Fibroblast of lung (primary cell): ENCODE measurements at regions not wholly inside any gene's neighbourhood (a gene's known extent, or its start where the extent isn't known, plus 50 kb on each side); places are given as distances from the start of the nearest gene placed in this dataset.
A peak's percentile ranks its signal among the peaks of the same experiment; 100 is the strongest.

Experiments used
- DNase-seq, 2 donors: peaks; one replicate each; pipeline versions ENCODE4 v3.0.0 to v3.0.0-alpha.2; 2010; ENCODE audit warnings: low read depth in 2 of 2
- H2AFZ ChIP-seq: 2 replicates; pipeline ENCODE4 v1.5.1; 2012; ENCODE audit warnings: low read length, control low read depth, inconsistent platforms
- H3K27ac ChIP-seq: 2 replicates; pipeline ENCODE4 v1.5.1; 2011; ENCODE audit warnings: low read length, control low read depth; ENCODE audit not compliant: insufficient read depth
- H3K27me3 ChIP-seq: 2 replicates; pipeline ENCODE4 v1.5.1; 2011; ENCODE audit warnings: mild to moderate bottlenecking, low read length; ENCODE audit not compliant: control insufficient read depth, insufficient read depth
- H3K36me3 ChIP-seq: 2 replicates; pipeline ENCODE4 v1.5.1; 2011; ENCODE audit warnings: low read length; ENCODE audit not compliant: control insufficient read depth, insufficient read depth
- H3K4me1 ChIP-seq: 2 replicates; pipeline ENCODE4 v1.5.1; 2011; ENCODE audit warnings: low read length; ENCODE audit not compliant: control insufficient read depth, insufficient read depth; ENCODE audit errors: extremely low read depth
- H3K4me2 ChIP-seq: 2 replicates; pipeline ENCODE4 v1.5.1; 2011; ENCODE audit warnings: low read length, control low read depth; ENCODE audit not compliant: insufficient read depth; ENCODE audit errors: extremely low read depth
- H3K4me3 ChIP-seq, 4 experiments: fragments of 200-600 bp in 1 of 4; sonication (generic) in 1 of 4; replicated peaks in 1 of 4; 2 replicates each; pipeline ENCODE4 v1.5.1; 2011 to 2016; ENCODE audit warnings: low read length in 4 of 4, low read depth in 3 of 4, mild to moderate bottlenecking in 3 of 4, control low read depth in 2 of 4, inconsistent platforms in 1 of 4, mixed read lengths in 1 of 4; ENCODE audit not compliant: insufficient read depth in 1 of 4; ENCODE audit errors: control extremely low read depth in 1 of 4
- H3K79me2 ChIP-seq: 2 replicates; pipeline ENCODE4 v1.5.1; 2012; ENCODE audit warnings: mild to moderate bottlenecking, low read length, inconsistent platforms; ENCODE audit not compliant: control insufficient read depth, insufficient read depth
- H3K9ac ChIP-seq: 2 replicates; pipeline ENCODE4 v1.5.1; 2011; ENCODE audit warnings: mild to moderate bottlenecking, low read length, control low read depth; ENCODE audit not compliant: insufficient read depth
- H3K9me3 ChIP-seq: 2 replicates; pipeline ENCODE4 v1.5.1; 2012; ENCODE audit warnings: low read depth, low read length; ENCODE audit not compliant: control insufficient read depth, insufficient read depth
- H4K20me1 ChIP-seq: 2 replicates; pipeline ENCODE4 v1.5.1; 2011; ENCODE audit warnings: low read length; ENCODE audit not compliant: control insufficient read depth, insufficient read depth; ENCODE audit errors: extremely low read depth
- EZH2 ChIP-seq: IDR thresholded peaks from 2 replicates; pipeline ENCODE4 v1.5.1; 2012; ENCODE audit warnings: low read length, control low read depth, mild to moderate bottlenecking; ENCODE audit errors: missing control alignments
- TF ChIP-seq, protein P1 (sequence below), 2 donors: IDR thresholded peaks in 1 of 2; conservative IDR thresholded peaks in 1 of 2; 1 replicate in 1 of 2; 2 replicates in 1 of 2; pipeline ENCODE4 v1.5.1; 2011 to 2012; ENCODE audit warnings: low read length in 2 of 2, control low read depth in 1 of 2, inconsistent platforms in 1 of 2, low read depth in 1 of 2, mild to moderate bottlenecking in 1 of 2

DNA sequence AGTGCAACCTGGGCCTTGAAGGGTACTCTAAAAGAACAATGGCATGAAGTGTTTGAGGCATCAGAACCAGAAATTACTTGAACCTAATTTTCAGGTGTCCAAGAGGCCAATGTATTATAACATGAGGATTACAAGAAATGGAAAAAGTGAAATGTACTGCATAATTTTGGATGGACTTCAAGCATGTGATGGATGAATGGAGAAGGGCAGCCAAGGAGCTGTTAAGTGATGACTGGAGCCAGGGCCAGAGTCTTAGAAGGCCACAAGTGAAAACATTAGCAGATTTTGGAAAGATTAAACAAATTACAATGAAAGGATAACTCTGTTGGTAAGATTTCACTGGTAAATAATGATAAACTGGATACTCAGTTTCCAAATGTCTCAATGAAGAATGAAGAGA is 738.2 kb downstream of the CD109 start:
- no peak for TF ChIP-seq EZH2
- TF ChIP-seq, protein P1, sequence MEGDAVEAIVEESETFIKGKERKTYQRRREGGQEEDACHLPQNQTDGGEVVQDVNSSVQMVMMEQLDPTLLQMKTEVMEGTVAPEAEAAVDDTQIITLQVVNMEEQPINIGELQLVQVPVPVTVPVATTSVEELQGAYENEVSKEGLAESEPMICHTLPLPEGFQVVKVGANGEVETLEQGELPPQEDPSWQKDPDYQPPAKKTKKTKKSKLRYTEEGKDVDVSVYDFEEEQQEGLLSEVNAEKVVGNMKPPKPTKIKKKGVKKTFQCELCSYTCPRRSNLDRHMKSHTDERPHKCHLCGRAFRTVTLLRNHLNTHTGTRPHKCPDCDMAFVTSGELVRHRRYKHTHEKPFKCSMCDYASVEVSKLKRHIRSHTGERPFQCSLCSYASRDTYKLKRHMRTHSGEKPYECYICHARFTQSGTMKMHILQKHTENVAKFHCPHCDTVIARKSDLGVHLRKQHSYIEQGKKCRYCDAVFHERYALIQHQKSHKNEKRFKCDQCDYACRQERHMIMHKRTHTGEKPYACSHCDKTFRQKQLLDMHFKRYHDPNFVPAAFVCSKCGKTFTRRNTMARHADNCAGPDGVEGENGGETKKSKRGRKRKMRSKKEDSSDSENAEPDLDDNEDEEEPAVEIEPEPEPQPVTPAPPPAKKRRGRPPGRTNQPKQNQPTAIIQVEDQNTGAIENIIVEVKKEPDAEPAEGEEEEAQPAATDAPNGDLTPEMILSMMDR (conservative IDR thresholded peaks at IDR 0.05 in 1 of 2, IDR thresholded peaks at IDR 0.05 in 1 of 2; ENCODE audit: low read depth in 1 of 2, low read length in 2 of 2), result no peak
- Histone ChIP-seq H4K20me1 (no peaks in the 10 kb centered on the region), H3K4me3 (no peak overlapping the region), H3K79me2 (no peaks in the 10 kb centered on the region), H3K27me3 (no peaks in the 10 kb centered on the region), H2AFZ (no peak overlapping the region), H3K4me1 (no peaks in the 10 kb centered on the region), H3K27ac (no peak overlapping the region), H3K36me3 (no peaks in the 10 kb centered on the region), H3K9ac (no peak overlapping the region), H3K4me2 (no peak overlapping the region), H3K9me3 (no peaks in the 10 kb centered on the region)
- DNase-seq, result peak in 1 of 2 donors; percentile 37

DNA sequence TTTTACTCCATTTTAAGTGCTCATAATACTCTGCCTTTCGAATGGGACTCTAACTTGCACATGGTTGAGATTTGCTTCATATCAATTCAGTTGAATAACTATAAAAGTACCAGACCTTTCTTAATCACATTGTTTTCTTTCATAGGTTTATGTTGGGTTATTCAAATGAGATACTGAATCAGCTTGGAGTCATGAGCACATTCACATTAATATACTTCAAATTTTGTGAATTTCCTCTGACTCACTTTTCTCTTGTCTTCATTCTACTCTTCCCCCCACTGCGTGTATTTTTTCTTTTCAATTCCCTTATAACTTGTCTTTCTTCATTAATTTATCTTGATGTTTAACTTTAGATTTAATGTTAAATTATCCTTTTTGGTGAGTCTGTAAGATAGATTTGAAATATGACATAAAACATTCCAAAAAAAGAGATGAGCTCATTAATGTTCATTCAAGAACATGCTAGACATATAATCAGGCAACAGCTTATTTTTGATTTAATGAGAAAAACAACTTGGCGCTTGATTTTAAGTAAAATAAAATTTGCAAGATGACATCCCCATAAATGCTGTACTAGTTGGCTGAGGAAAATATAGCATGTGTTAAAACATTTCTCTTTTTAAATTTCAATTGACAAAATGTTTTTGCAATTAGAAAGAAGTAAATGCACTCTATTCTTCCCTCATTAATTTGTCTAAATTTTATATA is 736.0 kb downstream of the CD109 start:
- no peak overlapping the region for H2AFZ ChIP-seq
- H3K4me1 ChIP-seq, result no peaks in the 10 kb centered on the region
- H3K9ac ChIP-seq, result no peak overlapping the region
- TF ChIP-seq, protein P1 (conservative IDR thresholded peaks at IDR 0.05 in 1 of 2, IDR thresholded peaks at IDR 0.05 in 1 of 2; ENCODE audit: low read depth in 1 of 2, low read length in 2 of 2), result no peak
- TF ChIP-seq EZH2, result no peak
- no peak overlapping the region for H3K27ac ChIP-seq
- H3K27me3 ChIP-seq, result no peaks in the 10 kb centered on the region
- H3K36me3 ChIP-seq, result no peaks in the 10 kb centered on the region
- no peak overlapping the region for H3K4me3 ChIP-seq
- no peaks in the 10 kb centered on the region for H3K79me2 ChIP-seq
- H3K9me3 ChIP-seq, result no peaks in the 10 kb centered on the region
- no peaks in the 10 kb centered on the region for H4K20me1 ChIP-seq
- peak in 1 of 2 donors; percentile 41 for DNase-seq
- H3K4me2 ChIP-seq, result no peak overlapping the region

DNA sequence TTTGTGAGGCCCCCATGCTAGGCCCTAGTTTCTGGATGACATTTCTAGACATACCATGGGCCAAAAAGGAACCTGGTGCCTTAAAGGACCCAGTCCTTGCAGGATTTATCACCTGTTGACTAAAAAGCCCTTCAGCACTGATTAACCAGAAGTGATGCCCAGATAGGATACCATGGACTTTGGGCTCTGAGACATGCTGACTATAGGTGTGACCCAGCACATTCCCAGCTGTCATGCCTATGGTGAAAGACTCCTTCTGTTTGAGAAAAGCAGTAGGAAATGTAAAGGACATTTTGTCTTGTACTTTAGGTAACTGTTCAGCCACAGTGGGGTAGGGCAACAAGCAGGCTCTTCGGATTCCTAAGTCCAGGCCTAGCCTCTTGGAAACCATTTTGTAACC is 724.2 kb downstream of the CD109 start:
- Histone ChIP-seq H2AFZ (no peak overlapping the region), H3K4me1 (no peaks in the 10 kb centered on the region), H4K20me1 (no peaks in the 10 kb centered on the region), H3K9me3 (no peaks in the 10 kb centered on the region), H3K79me2 (no peaks in the 10 kb centered on the region), H3K27me3 (no peaks in the 10 kb centered on the region), H3K4me2 (no peak overlapping the region), H3K9ac (no peak overlapping the region), H3K36me3 (no peaks in the 10 kb centered on the region), H3K27ac (no peak overlapping the region), H3K4me3 (no peak overlapping the region)
- TF ChIP-seq, protein P1 (conservative IDR thresholded peaks at IDR 0.05 in 1 of 2, IDR thresholded peaks at IDR 0.05 in 1 of 2; ENCODE audit: low read depth in 1 of 2, low read length in 2 of 2), result no peak
- no peak for TF ChIP-seq EZH2
- DNase-seq, result no peak
